Upper lobe of right lung (tissue), 1 donor: ENCODE measurements at regions not wholly inside any gene's neighbourhood (a gene's known extent, or its start where the extent isn't known, plus 50 kb on each side); places are given as distances from the start of the nearest gene placed in this dataset.

ENCODE experiments used
- ATAC-seq: fragments of 200-7000 bp; cut with Tn5 transposase; one replicate; pipeline ENCODE4 v1.9.1; 2020; ENCODE audit warnings: mild to moderate bottlenecking, moderate library complexity
- DNase-seq: peaks from one replicate; pipeline ENCODE4 v3.0.0-alpha.2; 2020
- H3K27ac ChIP-seq: fragments of 200-600 bp; one replicate; pipeline ENCODE4 v1.8.0; 2022
- H3K27me3 ChIP-seq: fragments of 200-600 bp; one replicate; pipeline ENCODE4 v1.8.0; 2022; ENCODE audit warnings: mild to moderate bottlenecking
- H3K36me3 ChIP-seq: fragments of 200-600 bp; one replicate; pipeline ENCODE4 v1.8.0; 2022
- H3K4me1 ChIP-seq: fragments of 200-600 bp; one replicate; pipeline ENCODE4 v1.8.0; 2022
- H3K4me3 ChIP-seq: fragments of 200-600 bp; one replicate; pipeline ENCODE4 v1.8.0; 2022; ENCODE audit warnings: mild to moderate bottlenecking
- H3K9me3 ChIP-seq: fragments of 200-600 bp; one replicate; pipeline ENCODE4 v1.8.0; 2022
- intact Hi-C: fragments of 100-400 bp; cut with DNase I; formaldehyde crosslinking; loops from one replicate; pipeline ENCODE4 v1.11.0; 2022
- TF ChIP-seq, protein P1 (sequence below): fragments of 200-600 bp; IDR thresholded peaks from one replicate; pipeline ENCODE4 v1.8.0; 2022; ENCODE audit warnings: antibody characterized with exemption
- donor health status: DM: no; HTN: yes; CAD: no; lungs with severe emphysema.

- ATAC-seq = no peak
- DNase-seq = no peak
- TF ChIP-seq, protein P1, sequence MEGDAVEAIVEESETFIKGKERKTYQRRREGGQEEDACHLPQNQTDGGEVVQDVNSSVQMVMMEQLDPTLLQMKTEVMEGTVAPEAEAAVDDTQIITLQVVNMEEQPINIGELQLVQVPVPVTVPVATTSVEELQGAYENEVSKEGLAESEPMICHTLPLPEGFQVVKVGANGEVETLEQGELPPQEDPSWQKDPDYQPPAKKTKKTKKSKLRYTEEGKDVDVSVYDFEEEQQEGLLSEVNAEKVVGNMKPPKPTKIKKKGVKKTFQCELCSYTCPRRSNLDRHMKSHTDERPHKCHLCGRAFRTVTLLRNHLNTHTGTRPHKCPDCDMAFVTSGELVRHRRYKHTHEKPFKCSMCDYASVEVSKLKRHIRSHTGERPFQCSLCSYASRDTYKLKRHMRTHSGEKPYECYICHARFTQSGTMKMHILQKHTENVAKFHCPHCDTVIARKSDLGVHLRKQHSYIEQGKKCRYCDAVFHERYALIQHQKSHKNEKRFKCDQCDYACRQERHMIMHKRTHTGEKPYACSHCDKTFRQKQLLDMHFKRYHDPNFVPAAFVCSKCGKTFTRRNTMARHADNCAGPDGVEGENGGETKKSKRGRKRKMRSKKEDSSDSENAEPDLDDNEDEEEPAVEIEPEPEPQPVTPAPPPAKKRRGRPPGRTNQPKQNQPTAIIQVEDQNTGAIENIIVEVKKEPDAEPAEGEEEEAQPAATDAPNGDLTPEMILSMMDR = no peak
- H3K4me1 ChIP-seq = no peaks in the 10 kb centered on the region
- H3K36me3 ChIP-seq = no peaks in the 10 kb centered on the region
- H3K4me3 ChIP-seq = no peak overlapping the region
- no peaks in the 10 kb centered on the region for H3K9me3 ChIP-seq
- H3K27ac ChIP-seq = no peak overlapping the region
- no peaks in the 10 kb centered on the region for H3K27me3 ChIP-seq
- intact Hi-C loops = no loop called here
Measured at GRCh38 chr14:98082833-98083232, 1189.2 kb downstream of the BCL11B start.

DNA sequence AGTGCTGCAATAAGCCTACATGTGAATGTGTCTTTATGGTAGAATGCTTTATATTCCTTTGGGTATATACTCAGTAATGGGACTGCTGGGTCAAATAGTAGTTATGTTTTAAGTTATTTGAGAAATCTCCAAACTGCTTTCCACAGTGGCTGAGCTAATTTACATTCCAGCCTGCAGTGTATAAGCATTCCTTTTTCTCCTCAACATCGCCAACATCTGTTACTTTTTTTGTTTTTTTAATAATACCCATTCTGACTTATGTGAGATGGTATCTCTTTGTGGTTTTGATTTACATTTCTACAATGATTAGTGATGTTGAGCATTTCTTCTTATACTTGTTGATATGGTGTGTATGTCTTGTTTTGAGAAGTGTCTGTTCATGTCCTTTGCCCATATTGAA lies 1186.2 kb downstream of the BCL11B start:
- Histone ChIP-seq H3K9me3 (no peaks in the 10 kb centered on the region), H3K4me3 (no peak overlapping the region), H3K36me3 (no peaks in the 10 kb centered on the region), H3K4me1 (no peaks in the 10 kb centered on the region), H3K27me3 (no peaks in the 10 kb centered on the region), H3K27ac (no peak overlapping the region)
- ATAC-seq (no peak), DNase-seq (no peak)
- intact Hi-C loops = no loop called here
- TF ChIP-seq, protein P1 = no peak

- no peak overlapping the region for H3K4me3 ChIP-seq
- H3K27me3 ChIP-seq = no peaks in the 10 kb centered on the region
- no peak for DNase-seq
- H3K4me1 ChIP-seq = no peaks in the 10 kb centered on the region
- no peaks in the 10 kb centered on the region for H3K9me3 ChIP-seq
- H3K27ac ChIP-seq = no peak overlapping the region
- no peak for ATAC-seq
- H3K36me3 ChIP-seq = no peaks in the 10 kb centered on the region
- intact Hi-C loops = no loop called here
- TF ChIP-seq, protein P1 = no peak
Measured at GRCh38 chr14:98093111-98093510, 1178.9 kb downstream of the BCL11B start.

GRCh38 chr14:98099527-98099926 lies 1172.5 kb downstream of the BCL11B start:
- no peak for DNase-seq

DNA sequence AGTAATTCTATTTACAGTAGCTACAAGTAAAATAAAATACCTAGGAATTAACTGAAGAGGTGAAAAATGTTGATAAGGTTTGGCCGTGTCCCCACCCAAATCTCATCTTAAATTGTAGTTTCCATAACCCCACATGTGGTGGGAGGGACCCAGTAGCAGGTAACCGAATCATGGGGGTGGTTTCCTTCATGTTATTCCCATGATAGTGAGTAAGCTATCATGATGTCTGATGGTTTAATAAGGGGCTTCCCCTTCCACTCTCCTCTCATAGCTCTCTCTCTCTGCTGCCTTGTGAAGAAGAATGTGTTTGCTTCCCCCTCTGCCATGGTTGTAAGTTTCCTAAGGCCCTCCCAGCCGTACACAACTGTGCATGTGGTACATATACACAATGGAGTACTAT lies 1170.7 kb downstream of the BCL11B start:
- Histone ChIP-seq H3K4me3 (no peak overlapping the region), H3K4me1 (no peaks in the 10 kb centered on the region), H3K36me3 (no peaks in the 10 kb centered on the region), H3K27me3 (no peaks in the 10 kb centered on the region), H3K9me3 (no peaks in the 10 kb centered on the region), H3K27ac (no peak overlapping the region)
- DNase-seq (no peak), ATAC-seq (no peak)
- TF ChIP-seq, protein P1 = no peak
- intact Hi-C loops = no loop called here

More at GRCh38 chr14:98099527-98099926, 1172.5 kb downstream of the BCL11B start:
- no peak for ATAC-seq
- TF ChIP-seq, protein P1 = no peak
- Histone ChIP-seq H3K27me3 (no peaks in the 10 kb centered on the region), H3K4me3 (no peak overlapping the region), H3K4me1 (no peaks in the 10 kb centered on the region), H3K9me3 (no peaks in the 10 kb centered on the region), H3K36me3 (no peaks in the 10 kb centered on the region), H3K27ac (no peak overlapping the region)
- intact Hi-C loops = no loop called here

DNA sequence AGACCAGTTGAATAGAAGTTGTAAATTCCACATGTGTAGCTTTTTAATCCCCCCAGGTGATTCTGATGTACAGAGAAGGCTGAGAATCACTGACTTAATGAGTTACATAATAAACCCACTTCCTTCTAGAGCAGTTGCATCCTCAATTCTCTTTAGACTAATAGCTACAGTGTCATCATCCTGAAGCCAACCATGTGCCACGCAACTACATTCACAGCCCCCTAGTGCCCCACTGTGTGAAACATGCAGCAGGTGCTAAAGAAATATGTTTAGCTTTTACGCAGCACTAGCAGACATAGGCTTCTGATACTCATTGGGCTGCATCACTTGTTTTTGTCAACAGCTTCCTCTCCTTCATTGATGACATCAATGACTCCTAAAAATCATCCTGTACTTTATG lies 1168.3 kb downstream of the BCL11B start:
- ATAC-seq (no peak), DNase-seq (no peak)
- H3K9me3 ChIP-seq = no peaks in the 10 kb centered on the region
- no peaks in the 10 kb centered on the region for H3K27me3 ChIP-seq
- TF ChIP-seq, protein P1 = no peak
- H3K36me3 ChIP-seq = no peaks in the 10 kb centered on the region
- intact Hi-C loops = no loop called here
- H3K4me3 ChIP-seq = no peak overlapping the region
- H3K4me1 ChIP-seq = no peaks in the 10 kb centered on the region
- H3K27ac ChIP-seq = no peak overlapping the region
